Loucy (cell line): ENCODE measurements at regions not wholly inside any gene's neighbourhood (a gene's known extent, or its start where the extent isn't known, plus 50 kb on each side); places are given as distances from the start of the nearest gene placed in this dataset.

Source experiments
- EZH2phosphoT487 ChIP-seq: fragments of 200-600 bp; IDR thresholded peaks from 2 replicates; pipeline ENCODE4 v1.6.1; 2018; ENCODE audit warnings: antibody characterized with exemption, mild to moderate bottlenecking, moderate library complexity, borderline replicate concordance
- TF ChIP-seq, protein P1 (sequence below): fragments of 200-600 bp; sonication (generic); conservative IDR thresholded peaks from 2 replicates; pipeline ENCODE4 v1.5.1; 2014; ENCODE audit warnings: mild to moderate bottlenecking, antibody characterized with exemption, low read length

- TF ChIP-seq, protein P1, sequence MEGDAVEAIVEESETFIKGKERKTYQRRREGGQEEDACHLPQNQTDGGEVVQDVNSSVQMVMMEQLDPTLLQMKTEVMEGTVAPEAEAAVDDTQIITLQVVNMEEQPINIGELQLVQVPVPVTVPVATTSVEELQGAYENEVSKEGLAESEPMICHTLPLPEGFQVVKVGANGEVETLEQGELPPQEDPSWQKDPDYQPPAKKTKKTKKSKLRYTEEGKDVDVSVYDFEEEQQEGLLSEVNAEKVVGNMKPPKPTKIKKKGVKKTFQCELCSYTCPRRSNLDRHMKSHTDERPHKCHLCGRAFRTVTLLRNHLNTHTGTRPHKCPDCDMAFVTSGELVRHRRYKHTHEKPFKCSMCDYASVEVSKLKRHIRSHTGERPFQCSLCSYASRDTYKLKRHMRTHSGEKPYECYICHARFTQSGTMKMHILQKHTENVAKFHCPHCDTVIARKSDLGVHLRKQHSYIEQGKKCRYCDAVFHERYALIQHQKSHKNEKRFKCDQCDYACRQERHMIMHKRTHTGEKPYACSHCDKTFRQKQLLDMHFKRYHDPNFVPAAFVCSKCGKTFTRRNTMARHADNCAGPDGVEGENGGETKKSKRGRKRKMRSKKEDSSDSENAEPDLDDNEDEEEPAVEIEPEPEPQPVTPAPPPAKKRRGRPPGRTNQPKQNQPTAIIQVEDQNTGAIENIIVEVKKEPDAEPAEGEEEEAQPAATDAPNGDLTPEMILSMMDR: no peak
- no peak for TF ChIP-seq EZH2phosphoT487
Observed at GRCh38 chr16:26731729-26732128, 335.0 kb upstream of the C16orf82 start.
